ENCODE measurements at regions not wholly inside any gene's neighbourhood (a gene's known extent, or its start where the extent isn't known, plus 50 kb on each side); places are given as distances from the start of the nearest gene placed in this dataset.

DNA sequence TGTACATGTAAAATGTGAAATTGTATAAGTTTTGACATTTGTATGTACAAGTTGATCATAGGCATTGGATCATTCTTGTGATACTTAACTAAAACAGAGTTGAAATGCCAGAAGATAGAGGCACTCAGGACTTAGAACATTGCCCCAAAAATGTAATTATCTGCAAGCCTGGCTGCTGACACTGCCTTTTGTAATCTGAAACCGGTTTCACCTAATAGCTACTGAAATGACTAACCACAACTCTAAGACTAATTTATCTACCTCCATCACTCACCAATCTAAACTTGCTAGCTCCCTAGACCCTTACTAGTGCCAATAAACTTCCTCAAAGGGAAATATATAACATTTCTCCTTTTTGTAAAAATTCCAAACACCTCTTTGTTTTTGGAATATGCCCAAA is 2596.2 kb downstream of the PCDH9 start:
- TF ChIP-seq POLR2AphosphoS5 (IDR thresholded peaks at IDR 0.05; ENCODE audit: low read depth, low read length) (no peak), POLR2A (IDR thresholded peaks at IDR 0.05; ENCODE audit: borderline replicate concordance, extremely low read depth, insufficient read depth, insufficient read length) (no peak), EZH2 (IDR thresholded peaks at IDR 0.05) (no peak), CBX3 (IDR thresholded peaks at IDR 0.05; ENCODE audit: low read depth) (no peak), FOSL1 (IDR thresholded peaks at IDR 0.05; ENCODE audit: low read depth) (no peak), ZNF274 (IDR thresholded peaks at IDR 0.05; ENCODE audit: low read depth, low read length) (no peak), JUND (IDR thresholded peaks at IDR 0.05) (no peak), RAD21 (IDR thresholded peaks at IDR 0.05; ENCODE audit: low read depth) (no peak), SRF (IDR thresholded peaks at IDR 0.05; ENCODE audit: low read depth) (no peak), ELF1 (IDR thresholded peaks at IDR 0.05; ENCODE audit: borderline replicate concordance, low read depth) (no peak), SP1 (IDR thresholded peaks at IDR 0.05; ENCODE audit: low read depth) (no peak), YY1 (IDR thresholded peaks at IDR 0.05; ENCODE audit: extremely low read depth, insufficient replicate concordance, low read depth, low read length) (no peak)
- TF ChIP-seq, protein P1, sequence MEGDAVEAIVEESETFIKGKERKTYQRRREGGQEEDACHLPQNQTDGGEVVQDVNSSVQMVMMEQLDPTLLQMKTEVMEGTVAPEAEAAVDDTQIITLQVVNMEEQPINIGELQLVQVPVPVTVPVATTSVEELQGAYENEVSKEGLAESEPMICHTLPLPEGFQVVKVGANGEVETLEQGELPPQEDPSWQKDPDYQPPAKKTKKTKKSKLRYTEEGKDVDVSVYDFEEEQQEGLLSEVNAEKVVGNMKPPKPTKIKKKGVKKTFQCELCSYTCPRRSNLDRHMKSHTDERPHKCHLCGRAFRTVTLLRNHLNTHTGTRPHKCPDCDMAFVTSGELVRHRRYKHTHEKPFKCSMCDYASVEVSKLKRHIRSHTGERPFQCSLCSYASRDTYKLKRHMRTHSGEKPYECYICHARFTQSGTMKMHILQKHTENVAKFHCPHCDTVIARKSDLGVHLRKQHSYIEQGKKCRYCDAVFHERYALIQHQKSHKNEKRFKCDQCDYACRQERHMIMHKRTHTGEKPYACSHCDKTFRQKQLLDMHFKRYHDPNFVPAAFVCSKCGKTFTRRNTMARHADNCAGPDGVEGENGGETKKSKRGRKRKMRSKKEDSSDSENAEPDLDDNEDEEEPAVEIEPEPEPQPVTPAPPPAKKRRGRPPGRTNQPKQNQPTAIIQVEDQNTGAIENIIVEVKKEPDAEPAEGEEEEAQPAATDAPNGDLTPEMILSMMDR (IDR thresholded peaks at IDR 0.05 in 2 of 3, conservative IDR thresholded peaks at IDR 0.05 in 1 of 3; ENCODE audit: borderline replicate concordance in 1 of 3, insufficient read depth in 1 of 3, low read depth in 2 of 3, low read length in 2 of 3) = no peak
- TF ChIP-seq, protein P2, sequence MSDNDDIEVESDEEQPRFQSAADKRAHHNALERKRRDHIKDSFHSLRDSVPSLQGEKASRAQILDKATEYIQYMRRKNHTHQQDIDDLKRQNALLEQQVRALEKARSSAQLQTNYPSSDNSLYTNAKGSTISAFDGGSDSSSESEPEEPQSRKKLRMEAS (IDR thresholded peaks at IDR 0.05) = no peak

Data from HCT116 (cell line).